DMS114 treated with DMSO at 0.1 percent for 48 hours (cell line): ENCODE measurements at regions not wholly inside any gene's neighbourhood (a gene's known extent, or its start where the extent isn't known, plus 50 kb on each side); places are given as distances from the start of the nearest gene placed in this dataset.

Experiments used
- DNase-seq: peaks from one replicate; lab custom pipeline; 2025; ENCODE audit not compliant: unreplicated experiment; lab: John Stamatoyannopoulos, UW

DNA sequence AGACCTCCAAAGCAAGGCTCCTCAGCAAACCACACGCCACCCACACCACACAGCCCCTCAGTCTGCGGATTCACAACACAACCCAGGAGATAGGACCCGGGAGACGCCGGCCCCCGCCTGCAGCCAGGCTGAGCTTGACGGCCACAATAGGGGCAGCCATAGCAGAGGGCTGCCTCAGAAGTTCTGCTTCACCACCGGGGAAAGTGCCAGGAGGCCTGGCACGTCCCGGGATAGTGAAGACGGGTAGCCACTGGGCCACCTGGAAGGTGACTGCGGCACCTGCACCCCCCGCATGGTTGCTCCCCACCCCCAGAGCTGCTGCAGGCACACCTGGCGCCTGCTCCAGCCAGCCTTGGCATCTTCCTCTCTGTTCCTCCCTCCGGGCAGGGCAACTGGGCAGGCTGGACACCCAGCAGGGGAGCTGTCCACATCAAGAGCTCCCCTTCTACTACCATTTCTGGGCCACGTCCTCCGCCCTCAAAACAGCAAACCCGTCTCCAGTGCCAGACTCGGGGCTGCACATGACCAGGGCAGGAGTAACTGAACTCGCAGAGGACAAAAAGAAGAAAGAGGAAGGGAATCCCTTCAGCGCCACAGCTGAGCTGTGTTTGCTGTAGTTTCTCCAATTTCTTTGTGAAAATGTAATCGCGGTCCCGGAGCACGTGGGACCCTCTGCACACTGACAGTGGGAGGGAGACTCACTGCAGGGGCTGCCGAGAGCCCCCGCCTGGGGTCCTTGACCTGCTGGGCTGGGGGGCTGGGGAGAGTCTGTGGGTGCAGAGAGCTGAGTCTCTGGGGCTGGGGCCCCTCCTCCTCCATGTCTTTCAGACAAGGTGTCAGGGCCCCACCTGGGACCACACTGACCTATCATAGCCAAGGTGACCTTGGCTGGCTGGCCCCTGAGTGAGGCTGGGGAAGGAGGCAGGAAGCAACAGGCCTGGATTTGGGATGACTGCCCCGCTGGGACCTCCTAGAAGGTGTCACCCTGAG, 74.2 kb upstream of the C14orf180 start:
- no peak for DNase-seq

DNA sequence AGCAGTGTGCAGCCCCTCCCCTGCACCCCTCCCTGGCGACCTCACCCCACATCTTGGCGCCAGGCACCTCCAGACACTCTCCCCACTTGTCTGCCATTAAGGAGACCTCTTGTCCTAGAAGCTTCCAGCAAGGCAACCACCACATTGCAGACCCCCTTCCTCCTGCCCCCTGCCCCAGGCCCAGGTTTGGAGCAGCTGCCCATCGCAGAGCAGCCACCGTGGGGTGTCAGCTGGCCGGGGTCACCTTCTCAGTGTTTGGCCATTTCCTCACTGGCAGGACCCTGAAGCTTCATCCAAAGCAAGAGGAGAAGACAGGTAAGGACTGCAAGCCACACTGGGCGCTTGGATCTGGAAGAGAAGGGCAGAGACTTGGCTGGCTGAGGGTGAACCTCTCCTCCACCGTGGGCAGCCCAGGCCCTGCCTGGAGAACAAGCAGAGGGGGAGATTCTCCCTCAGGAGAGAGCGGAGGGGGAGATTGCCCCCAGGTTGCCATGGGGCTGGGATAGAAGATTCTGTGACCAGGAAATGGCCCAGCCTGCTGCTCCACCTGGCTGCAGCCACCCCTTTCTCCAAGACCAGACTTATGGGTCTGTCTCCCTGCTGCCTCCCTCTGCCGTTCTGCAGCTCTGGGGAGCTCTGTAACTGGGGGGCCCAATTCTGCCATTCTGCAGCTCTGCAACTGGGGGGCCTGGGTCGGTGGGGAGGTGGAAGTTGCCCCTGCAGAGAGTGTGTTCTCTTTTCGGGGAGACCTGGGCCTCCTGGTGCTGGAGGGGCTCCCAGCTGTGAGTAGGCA, 72.9 kb upstream of the C14orf180 start:
- DNase-seq, result no peak

DNA sequence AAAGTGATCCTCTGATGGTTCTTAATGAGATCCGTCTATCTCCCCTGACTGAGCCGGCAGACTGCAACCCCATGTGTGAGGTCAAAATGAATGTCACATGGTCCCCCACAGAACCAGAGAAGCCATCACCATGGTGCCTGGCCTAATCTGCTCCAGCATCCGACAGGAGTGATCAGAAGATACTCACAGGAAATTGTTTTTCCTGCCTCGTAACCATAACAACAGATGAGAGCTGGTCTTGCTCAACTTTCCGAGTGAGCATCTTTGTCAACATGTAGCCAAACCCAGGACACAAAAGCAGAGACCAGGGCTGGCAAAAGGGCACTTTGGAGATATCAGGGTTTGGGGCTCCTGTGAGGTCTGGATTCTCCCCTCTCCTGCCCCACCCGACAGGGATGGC, 72.1 kb upstream of the C14orf180 start:
- no peak for DNase-seq

DNA sequence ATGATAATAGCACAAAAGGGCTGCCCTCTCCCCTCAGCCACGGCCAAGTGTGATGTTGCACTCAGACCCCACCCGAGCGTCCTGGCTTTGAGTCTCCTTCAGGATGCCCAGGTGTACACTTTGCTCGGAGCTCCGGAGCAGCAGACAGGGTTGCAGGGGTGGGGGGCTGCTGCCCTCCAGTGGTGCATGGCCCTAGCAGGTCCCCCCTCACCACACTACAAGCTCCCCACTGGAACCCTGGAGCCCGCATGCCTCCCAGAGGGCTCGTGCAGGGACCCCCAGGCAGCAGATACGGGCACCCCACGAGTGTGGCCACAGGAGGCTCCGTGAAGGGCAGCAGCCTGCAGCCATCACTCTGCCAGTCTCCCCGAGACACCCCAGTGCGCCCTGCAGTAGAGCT, 69.9 kb upstream of the C14orf180 start:
- DNase-seq, result no peak

DNA sequence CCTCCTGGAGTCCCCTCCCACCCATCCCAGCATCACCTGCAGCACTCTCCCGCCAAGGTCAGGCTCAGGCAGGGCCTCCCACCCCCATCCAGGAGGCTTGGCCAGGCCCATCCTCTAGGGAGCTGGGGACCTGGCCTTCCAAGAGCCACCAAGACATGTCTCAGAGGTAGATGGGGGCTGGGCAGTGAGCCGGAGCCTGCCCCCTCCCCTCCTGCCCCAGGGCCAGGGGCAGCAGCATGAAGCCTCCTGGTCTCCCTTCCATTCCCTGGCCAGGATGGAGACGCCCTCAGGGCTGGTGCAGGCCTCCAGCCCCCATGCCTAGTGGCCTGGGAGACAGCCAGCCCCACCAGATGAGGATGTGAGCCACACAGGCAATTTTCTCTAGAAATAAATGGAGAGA, 69.3 kb upstream of the C14orf180 start:
- no peak for DNase-seq

DNA sequence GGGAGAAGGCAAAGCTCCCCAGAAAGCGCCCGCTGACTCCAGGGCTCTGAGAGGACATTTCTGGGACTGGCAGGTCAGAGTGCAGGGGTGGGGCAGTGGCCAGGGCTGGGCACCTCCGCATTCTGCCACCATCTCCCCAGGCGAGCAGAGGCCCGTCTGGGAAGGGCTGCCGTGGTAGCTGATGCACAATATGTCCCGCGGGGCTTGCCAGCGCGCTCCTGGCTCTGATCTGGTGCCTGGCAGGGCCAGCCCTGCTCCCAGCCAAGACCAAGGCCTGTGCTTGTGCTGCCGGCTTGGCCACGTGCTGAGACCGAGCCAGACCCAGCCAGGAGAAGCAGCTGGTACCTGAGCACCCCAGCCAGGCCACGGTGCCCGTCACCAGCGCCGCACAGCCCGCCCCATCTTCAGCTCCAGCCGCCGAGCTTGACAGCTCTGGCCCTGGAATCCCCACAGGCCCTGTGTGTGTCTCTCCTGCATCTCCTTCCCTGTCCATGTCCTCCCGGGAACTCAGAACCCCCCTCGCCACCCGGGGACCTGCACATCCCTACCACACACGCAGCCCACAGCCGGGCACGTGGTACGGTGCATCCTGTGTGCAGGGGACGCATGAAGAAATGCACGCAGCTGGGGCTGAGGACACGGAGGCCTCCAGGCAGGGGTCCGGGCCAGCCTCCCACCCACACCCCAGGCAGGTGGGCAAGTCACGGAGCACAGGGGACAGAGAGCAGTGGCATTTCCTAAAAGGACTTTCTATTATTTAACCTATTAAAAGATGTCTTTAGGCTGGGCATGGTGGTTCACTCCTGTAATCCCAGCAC, 68.6 kb upstream of the C14orf180 start:
- no peak for DNase-seq

DNA sequence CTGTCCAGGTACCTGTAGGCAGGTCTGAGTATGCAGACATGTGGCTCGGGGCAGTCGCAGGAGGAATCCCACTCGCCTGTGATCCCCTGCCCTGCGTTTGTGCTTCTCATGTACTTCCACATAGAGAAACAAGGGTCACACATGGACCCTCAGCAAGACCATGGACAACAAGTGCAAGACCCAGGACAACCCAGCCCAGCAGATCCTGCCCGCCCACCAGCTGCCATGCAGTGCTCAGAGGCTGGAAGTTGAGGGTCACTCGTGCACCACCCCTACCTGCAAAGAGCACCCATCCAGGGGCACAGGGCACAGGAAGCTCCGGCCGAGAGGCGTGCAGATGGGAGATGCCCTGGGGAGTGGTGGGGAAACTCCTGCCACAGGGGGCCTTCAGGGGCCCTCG, 67.5 kb upstream of the C14orf180 start:
- no peak for DNase-seq

DNA sequence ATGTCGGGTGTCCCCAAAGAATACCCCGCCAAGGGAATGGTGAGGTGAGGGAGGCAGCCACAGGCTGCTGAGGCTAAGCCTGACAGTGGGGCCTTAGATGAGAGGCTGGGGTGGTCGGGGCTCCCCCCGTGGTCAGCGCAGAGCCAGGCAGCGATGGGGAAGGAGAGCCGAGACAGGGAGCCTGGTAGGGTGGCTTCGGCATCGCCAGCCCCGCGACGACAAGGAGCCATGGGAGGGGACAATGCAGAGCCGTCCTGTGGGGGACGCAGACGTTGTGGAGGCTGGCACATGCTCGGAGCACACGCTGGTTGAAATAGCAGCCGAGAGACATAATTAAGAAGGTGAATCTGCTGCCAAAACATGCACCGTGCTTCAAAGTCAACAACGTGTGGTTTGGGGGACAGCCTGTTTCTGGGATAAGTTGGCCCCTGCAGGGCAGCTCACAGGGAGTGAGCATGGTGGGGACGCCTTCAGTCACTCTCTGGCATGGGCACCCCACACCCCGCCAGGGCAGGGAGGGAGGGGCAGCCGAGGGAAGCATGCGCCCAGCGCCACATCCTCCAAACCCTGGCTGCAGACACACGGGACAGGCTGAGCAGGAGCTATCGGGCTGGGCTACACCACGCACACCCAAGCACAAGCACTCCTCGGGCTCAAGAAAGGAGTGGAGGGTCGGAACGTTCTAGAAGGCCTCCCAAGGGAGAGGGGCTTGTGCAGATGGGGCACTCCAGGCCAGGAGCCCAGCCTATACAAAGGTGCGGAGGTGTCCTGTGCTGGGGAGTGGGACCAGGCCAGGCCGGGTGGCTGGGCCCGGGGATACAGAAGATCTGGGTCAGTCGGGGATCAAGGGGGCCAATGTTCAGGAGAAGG, 66.6 kb upstream of the C14orf180 start:
- DNase-seq, result no peak

DNA sequence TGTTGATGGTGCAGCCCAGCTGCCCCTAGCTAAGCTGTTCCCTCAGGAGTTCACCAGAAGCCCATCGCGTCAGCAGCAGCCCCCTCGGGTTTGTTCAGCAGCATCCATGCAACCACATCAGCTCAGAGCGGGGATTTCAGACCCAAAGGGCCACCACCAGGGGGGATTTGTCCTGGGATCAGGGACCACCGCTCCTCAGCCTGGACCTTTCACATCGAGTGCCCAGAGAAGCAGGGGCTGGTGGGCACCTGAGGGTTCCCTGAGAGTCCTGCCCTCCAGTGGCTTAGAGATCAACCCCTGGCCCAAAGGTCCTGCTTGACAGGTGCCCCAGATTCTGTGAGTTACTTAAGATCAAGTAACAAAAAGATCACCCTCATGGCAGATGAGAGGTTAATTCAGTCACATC, 65.9 kb upstream of the C14orf180 start:
- DNase-seq, result no peak

DNA sequence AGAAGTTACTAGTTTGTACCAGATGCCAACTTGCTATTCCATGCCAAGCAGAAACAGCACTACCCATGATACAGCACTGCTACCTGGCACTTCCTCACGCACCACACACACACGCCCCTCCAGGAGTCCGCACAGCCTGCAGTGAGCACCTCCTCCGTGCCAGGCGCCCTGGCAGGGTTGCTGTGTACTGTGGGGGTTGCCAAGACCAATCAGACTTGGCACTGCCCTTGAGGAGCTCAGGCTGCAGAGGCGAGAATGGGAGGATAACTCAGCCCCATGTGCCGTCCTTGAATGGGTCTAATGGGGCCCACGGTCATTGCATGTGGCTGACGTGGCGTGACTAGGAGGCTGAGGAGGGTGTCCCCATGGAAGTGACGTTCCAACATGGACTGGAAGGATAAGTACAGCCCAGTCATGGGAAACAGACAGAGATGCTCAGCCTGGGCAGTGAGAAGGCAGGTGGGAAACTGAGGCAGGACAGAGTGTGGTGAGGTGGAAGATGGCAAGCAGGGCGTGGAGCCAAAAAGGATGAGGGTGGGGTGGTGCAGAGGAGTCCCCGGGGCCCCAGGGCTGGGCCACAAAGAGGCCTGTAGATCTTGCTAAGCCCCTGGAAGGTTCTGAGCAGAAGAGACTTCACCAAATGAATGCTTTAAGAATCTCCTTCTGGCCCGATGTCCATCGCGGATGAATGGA, 65.3 kb upstream of the C14orf180 start:
- no peak for DNase-seq

DNA sequence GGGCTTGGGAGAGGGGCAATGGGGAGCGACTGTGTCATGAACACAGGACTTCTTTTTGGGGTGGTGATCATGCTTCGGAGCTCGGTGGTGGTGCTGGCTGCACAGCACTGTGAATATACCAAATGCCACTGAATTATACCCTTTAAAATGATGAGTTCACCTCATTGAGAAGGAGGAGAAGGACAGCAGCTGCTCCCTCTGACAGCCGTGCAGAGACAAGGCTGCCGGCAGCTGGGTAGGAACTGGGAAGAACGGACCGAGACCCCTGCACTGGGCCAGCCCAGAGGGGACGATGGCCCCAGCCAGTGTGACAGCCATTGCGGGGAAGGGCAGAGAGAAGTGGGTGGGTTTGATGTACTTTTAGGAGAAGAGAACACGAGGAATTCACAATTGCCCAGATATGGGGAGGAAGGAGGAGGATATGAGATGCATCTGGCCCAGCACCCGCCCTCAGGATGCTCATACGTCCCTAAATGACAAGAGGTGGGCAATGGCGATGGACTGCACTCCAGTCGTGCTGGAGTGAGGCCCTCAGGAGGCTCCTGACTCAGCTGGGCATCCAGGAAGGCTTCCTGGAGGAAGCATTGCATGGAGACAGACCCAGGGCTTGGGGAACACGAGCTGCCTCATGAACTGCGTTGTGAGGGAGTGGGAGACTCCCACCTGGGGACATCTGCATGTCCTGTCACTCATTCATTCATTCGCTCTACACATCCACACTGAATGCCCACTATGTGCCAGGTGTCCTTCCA, 64.3 kb upstream of the C14orf180 start:
- DNase-seq, result no peak

DNA sequence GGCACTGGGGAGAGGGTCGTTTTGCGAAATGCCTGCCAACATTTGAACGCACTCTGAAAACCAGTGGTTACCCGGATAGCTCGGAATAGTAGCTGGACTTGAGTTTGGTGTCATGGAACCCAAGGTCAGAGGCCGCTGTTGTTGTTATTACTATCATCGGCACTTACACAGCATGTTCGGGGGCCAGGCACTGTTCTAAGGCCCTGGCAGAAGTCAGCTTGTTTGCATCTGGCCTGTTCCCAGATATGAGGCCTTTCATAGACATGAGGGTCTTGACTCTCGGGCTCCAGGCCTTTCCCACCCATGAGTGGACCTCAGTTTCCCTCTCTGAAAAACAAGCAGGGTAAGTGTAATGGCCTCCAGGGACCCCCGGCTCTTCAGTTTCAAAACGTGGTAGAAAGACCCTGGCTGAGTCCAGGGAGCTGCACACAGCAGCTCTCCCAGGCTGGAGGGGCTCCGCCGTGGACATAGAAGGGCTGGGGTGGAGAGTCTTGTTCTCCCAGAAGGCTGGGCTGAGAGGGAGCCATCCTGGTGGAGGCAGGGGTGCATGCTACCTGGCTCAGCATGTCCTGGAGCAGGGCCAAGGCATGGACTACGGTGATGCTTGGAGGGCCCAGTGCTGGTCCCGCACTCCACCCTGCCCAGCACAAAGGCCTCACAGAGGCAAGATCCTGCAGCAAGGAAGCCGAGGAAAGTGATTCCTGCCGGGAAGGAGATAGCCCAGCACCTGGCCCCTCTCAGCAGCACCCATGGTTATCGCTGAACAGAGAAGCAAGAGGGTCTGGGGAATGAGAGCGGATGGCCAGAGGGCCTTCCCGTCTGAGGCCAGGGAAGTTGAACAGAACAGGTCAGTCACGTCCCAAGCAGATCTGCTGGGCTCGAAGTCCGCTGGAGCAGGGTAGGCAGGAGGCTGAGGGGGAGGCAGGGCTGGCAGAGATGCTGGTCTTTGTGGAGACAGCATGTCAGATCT, 63.5 kb upstream of the C14orf180 start:
- no peak for DNase-seq

DNA sequence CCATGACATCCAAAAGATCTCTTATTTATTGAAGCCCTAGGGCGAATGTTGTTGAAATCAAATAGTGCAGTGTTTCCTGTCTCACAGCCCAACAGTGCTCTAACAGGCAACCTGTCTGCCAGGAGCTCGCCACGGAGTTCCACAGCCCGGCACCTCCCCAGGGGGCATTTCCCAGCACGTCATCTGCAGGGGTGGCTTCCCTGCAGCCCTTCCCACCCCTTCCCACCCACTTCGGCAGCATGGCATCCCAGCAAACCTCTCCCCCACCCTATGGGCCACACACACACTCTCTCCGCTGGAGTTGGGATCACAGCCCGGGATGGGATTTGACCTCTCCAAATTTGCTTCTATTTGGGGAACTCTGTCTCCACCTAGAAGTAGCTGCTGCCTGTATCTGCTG, 62.7 kb upstream of the C14orf180 start:
- no peak for DNase-seq

DNA sequence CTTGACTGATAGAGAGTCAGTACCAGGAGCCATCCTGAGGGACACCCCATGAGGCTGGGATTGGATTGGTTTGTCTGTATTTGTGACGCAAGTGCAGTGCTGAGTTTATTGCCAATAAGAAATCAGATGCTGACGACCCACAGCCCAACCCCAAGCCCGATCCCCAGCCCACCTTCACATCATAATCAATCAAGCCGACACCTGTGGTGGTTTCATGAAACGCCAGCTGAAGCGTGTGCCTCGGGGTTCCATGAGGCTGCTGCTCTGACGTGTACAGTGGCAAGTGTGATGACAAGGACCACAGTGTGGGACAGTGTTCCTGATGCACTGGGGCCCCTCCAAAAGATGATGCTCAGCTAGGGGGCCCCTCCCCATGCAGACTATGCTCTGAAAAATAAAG, 62.1 kb upstream of the C14orf180 start:
- no peak for DNase-seq

DNA sequence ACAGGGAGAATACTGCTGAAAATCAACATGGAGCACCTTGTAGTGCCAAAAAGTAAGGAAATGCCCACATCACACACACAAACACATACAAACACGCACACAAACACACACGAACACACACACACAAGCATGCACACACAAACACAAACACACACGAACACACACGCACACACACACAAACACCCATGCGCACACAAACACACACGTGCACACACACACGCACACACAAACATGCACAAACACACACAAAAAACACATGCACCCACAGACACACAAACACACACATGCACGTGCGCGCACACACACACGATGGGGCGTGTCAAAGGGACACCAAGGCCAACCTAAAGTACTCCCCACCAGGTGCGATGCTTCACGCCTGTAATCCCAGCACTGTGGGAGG, 61.7 kb upstream of the C14orf180 start:
- DNase-seq, result no peak

DNA sequence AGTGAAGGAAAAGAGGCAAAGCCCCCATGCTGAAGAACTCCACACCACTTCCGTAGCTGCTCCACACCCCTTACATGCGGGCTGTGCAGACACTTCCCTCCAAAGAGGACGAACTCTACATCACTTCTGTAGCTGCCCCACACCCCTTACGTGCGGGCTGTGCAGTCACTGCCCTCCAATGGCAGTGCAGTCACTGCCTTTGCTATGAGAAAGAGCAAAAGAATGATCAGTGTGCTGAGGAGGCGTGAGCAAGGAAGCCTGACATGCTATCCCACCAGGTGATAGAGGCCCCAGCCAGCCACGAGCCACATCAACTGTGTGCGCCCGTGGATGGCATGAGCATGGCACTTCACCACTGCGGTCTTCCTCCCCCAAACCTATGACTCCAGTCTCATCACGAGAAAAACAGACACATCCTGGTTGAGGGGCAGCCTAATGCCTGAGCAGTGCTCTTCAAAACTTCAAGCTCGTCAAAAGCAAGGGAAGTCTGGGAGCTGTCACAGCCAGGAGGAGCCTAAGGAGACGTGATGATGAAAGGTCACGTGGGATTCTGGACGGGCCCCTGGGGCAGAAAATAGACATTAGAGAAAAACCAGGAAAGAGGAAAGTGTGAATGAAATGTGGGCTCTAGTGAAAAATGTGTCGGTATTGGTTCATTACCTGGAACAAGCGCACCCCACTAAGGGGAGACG, 60.8 kb upstream of the C14orf180 start:
- no peak for DNase-seq

DNA sequence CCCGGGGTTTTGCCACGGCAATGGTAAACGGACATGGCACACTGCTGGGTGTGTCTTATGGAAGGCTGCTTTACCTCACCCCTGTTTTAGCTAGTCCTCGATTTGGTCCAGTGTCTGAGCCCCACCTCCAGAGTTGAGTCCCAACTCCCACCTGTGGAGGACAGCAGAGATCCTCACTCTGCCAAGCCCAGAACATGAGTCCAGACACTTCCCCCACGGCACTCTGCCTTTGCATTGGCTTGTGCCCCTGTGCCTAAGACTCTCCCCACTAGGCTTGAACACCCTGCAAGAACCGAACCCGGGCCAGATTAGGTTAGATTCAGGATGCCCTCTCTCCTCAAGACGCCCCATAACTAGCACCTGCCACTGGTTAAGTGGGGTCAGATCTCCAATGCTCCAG, 59.8 kb upstream of the C14orf180 start:
- DNase-seq, result no peak
